Loucy (cell line): ENCODE measurements at regions not wholly inside any gene's neighbourhood (a gene's known extent, or its start where the extent isn't known, plus 50 kb on each side); places are given as distances from the start of the nearest gene placed in this dataset.

Experiments used
- H2AFZ ChIP-seq: fragments of 200-600 bp; sonication (generic); 2 replicates; pipeline ENCODE4 v1.6.0; 2016; ENCODE audit warnings: antibody characterized with exemption, mild to moderate bottlenecking, low read length, moderate library complexity
- H3F3A ChIP-seq: fragments of 200-600 bp; 2 replicates; pipeline ENCODE4 v1.6.0; 2016; ENCODE audit warnings: antibody characterized with exemption, low read depth, mild to moderate bottlenecking
- H3K27me3 ChIP-seq: fragments of 200-600 bp; sonication (generic); 2 replicates; pipeline ENCODE4 v1.6.1; 2014; ENCODE audit warnings: low read length, mild to moderate bottlenecking; ENCODE audit not compliant: insufficient read depth, poor library complexity, severe bottlenecking
- H3K36me3 ChIP-seq: fragments of 200-600 bp; sonication (generic); 2 replicates; pipeline ENCODE4 v1.6.1; 2016; ENCODE audit warnings: low read length; ENCODE audit not compliant: insufficient read depth
- H3K4me1 ChIP-seq: fragments of 200-600 bp; sonication (generic); 2 replicates; pipeline ENCODE4 v1.5.1; 2014; ENCODE audit warnings: low read length, mild to moderate bottlenecking; ENCODE audit not compliant: insufficient read depth, poor library complexity, severe bottlenecking
- H3K4me2 ChIP-seq: fragments of 200-600 bp; sonication (generic); 2 replicates; pipeline ENCODE4 v1.6.0; 2014; ENCODE audit warnings: antibody characterized with exemption, low read length, low read depth, mild to moderate bottlenecking; ENCODE audit not compliant: poor library complexity, severe bottlenecking
- H3K4me3 ChIP-seq: fragments of 200-600 bp; sonication (generic); 2 replicates; pipeline ENCODE4 v1.5.1; 2014; ENCODE audit warnings: low read length, mild to moderate bottlenecking, mixed read lengths; ENCODE audit not compliant: poor library complexity, severe bottlenecking
- H3K79me2 ChIP-seq: fragments of 200-600 bp; sonication (generic); 2 replicates; pipeline ENCODE4 v1.6.1; 2014; ENCODE audit warnings: low read length; ENCODE audit not compliant: insufficient read depth
- H3K9ac ChIP-seq: fragments of 200-600 bp; sonication (generic); 2 replicates; pipeline ENCODE4 v1.6.0; 2014; ENCODE audit warnings: mild to moderate bottlenecking, low read depth, low read length, moderate library complexity; ENCODE audit not compliant: poor library complexity, severe bottlenecking
- H3K9me2 ChIP-seq: fragments of 200-600 bp; sonication (generic); replicated peaks from 2 replicates; pipeline ENCODE4 v1.6.1; 2016; ENCODE audit warnings: low read depth, low read length, mixed read lengths
- H3K9me3 ChIP-seq: fragments of 200-600 bp; sonication (generic); 2 replicates; pipeline ENCODE4 v1.6.1; 2014; ENCODE audit warnings: mild to moderate bottlenecking, antibody characterized with exemption, low read length, low read depth; ENCODE audit not compliant: insufficient read depth
- H4K20me1 ChIP-seq: fragments of 200-600 bp; sonication (generic); 2 replicates; pipeline ENCODE4 v1.6.0; 2014; ENCODE audit warnings: antibody characterized with exemption, low read length, mild to moderate bottlenecking; ENCODE audit not compliant: insufficient read depth, poor library complexity, severe bottlenecking
- EZH2phosphoT487 ChIP-seq: fragments of 200-600 bp; IDR thresholded peaks from 2 replicates; pipeline ENCODE4 v1.6.1; 2018; ENCODE audit warnings: antibody characterized with exemption, mild to moderate bottlenecking, moderate library complexity, borderline replicate concordance
- TF ChIP-seq, protein P1 (sequence below): fragments of 200-600 bp; sonication (generic); conservative IDR thresholded peaks from 2 replicates; pipeline ENCODE4 v1.5.1; 2014; ENCODE audit warnings: mild to moderate bottlenecking, antibody characterized with exemption, low read length

DNA sequence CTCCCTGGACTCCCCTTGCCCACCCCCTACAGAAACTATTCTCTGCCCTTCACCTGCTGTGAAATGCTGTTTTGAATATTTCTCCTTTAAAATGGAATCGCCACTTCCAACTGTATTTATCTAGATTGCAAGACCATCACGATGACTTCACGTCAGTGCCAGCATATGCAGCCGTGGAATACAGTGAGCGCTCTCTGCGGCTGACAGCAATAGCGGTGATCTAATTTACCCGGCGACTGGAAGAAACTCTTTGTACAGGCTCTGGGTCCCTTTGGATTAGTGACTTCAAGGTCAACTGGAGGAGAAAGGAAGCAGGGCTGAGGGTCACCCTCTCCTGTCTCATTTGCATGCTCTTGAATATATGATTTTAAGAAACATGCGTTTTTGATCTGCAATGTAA lies 192.0 kb downstream of the IRX1 start:
- no peak overlapping the region for H3K9ac ChIP-seq
- no peaks in the 10 kb centered on the region for H3F3A ChIP-seq
- H3K9me2 ChIP-seq: no peaks in the 10 kb centered on the region
- no peak overlapping the region for H2AFZ ChIP-seq
- H3K4me1 ChIP-seq: no peaks in the 10 kb centered on the region
- no peak for TF ChIP-seq EZH2phosphoT487
- TF ChIP-seq, protein P1, sequence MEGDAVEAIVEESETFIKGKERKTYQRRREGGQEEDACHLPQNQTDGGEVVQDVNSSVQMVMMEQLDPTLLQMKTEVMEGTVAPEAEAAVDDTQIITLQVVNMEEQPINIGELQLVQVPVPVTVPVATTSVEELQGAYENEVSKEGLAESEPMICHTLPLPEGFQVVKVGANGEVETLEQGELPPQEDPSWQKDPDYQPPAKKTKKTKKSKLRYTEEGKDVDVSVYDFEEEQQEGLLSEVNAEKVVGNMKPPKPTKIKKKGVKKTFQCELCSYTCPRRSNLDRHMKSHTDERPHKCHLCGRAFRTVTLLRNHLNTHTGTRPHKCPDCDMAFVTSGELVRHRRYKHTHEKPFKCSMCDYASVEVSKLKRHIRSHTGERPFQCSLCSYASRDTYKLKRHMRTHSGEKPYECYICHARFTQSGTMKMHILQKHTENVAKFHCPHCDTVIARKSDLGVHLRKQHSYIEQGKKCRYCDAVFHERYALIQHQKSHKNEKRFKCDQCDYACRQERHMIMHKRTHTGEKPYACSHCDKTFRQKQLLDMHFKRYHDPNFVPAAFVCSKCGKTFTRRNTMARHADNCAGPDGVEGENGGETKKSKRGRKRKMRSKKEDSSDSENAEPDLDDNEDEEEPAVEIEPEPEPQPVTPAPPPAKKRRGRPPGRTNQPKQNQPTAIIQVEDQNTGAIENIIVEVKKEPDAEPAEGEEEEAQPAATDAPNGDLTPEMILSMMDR: no peak
- no peak overlapping the region for H3K4me3 ChIP-seq
- no peaks in the 10 kb centered on the region for H4K20me1 ChIP-seq
- no peak overlapping the region for H3K4me2 ChIP-seq
- no peaks in the 10 kb centered on the region for H3K36me3 ChIP-seq
- H3K9me3 ChIP-seq: no peaks in the 10 kb centered on the region
- no peaks in the 10 kb centered on the region for H3K79me2 ChIP-seq
- H3K27me3 ChIP-seq: no peaks in the 10 kb centered on the region

DNA sequence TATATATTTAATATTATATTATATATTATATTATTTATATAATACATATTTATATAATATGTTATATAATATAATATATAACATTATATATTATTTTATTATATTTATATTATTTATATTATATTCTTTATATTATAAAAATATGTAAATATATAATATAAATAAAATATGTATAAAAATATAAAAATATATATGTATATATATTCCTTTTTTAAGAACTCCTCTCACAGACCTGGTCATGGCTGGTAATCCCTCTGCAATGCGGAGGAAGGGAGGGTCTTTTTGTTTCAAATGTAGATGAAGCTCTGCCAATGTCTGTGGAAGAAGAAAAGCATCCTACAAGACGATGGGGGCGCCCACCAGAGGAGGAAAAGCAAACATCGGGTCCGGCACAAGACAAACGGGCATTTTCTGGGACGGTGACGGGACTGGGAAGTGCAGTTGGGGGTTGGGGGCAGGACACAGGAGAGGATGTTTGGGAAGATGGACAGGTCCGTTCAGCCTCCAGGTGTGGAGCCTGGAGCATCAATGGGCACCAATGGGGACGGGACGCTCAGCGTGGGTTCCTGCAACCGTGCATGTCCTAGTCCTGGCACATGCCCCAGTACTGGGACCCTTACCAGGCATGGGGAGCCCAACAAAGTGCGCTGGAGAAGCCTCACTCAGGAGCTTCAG lies 194.0 kb downstream of the IRX1 start:
- Histone ChIP-seq H4K20me1 (no peaks in the 10 kb centered on the region), H3K79me2 (no peaks in the 10 kb centered on the region), H3K9me2 (no peaks in the 10 kb centered on the region), H3K4me3 (no peak overlapping the region), H3K9ac (no peak overlapping the region), H2AFZ (no peak overlapping the region), H3K4me1 (no peaks in the 10 kb centered on the region), H3K4me2 (no peak overlapping the region), H3F3A (no peaks in the 10 kb centered on the region), H3K36me3 (no peaks in the 10 kb centered on the region), H3K27me3 (no peaks in the 10 kb centered on the region), H3K9me3 (no peaks in the 10 kb centered on the region)
- TF ChIP-seq EZH2phosphoT487: no peak
- TF ChIP-seq, protein P1: no peak

DNA sequence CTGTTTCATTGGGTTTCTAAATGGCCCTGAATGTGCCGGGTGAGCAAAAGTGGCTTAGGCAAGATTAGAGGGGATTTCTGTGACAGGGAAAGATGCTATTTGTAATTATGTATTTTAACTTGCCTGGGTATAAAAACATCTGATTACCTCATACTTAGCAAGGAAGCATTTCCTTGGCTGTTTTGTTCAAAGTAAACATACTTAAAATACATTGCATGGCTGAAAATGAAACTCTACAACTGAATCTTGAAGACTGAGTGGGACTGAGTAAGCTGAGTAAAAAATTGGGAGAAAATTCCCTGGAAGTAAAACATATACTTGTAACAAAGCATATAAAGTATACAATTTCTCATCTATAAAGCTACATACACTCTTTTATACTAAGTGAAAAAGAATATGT lies 197.5 kb downstream of the IRX1 start:
- H2AFZ ChIP-seq: no peak overlapping the region
- no peaks in the 10 kb centered on the region for H3K4me1 ChIP-seq
- H3K27me3 ChIP-seq: no peaks in the 10 kb centered on the region
- H4K20me1 ChIP-seq: no peaks in the 10 kb centered on the region
- H3K79me2 ChIP-seq: no peaks in the 10 kb centered on the region
- H3K9me2 ChIP-seq: no peaks in the 10 kb centered on the region
- no peak overlapping the region for H3K4me2 ChIP-seq
- H3K4me3 ChIP-seq: no peak overlapping the region
- H3K36me3 ChIP-seq: no peaks in the 10 kb centered on the region
- H3K9ac ChIP-seq: no peak overlapping the region
- TF ChIP-seq, protein P1: no peak
- no peak for TF ChIP-seq EZH2phosphoT487
- H3K9me3 ChIP-seq: no peaks in the 10 kb centered on the region
- H3F3A ChIP-seq: no peaks in the 10 kb centered on the region
